Endothelial cell of umbilical vein (primary cell): ENCODE measurements at regions not wholly inside any gene's neighbourhood (a gene's known extent, or its start where the extent isn't known, plus 50 kb on each side); places are given as distances from the start of the nearest gene placed in this dataset.

Source experiments
- BruUV-seq: library from RNA; stranded (reverse); fragments of 400-500 nt; replicated peaks from 2 replicates; lab custom pipeline; 2021; lab: Mats Ljungman, UMichigan
- CTCF ChIA-PET: fragments of 300-600, 350-600 bp; sonication (Branson Sonifier 250); formaldehyde crosslinking; loops from one replicate; lab custom pipeline; 2021; ENCODE audit warnings: antibody characterized with exemption, inconsistent platforms; lab: Charles Lee
- POLR2A ChIA-PET: fragments of 300-600, 350-600 bp; sonication (Branson Sonifier 250); formaldehyde crosslinking; loops from one replicate; lab custom pipeline; 2021; ENCODE audit warnings: antibody characterized with exemption, inconsistent platforms; lab: Charles Lee
- DNase-seq: peaks from one replicate; pipeline ENCODE4 v3.0.0-alpha.2; 2011; ENCODE audit warnings: low read depth, low spot score
- FAIRE-seq: peaks from 2 replicates; lab custom pipeline; 2011; peaks lifted over from hg19 to GRCh38; lab: Jason Lieb, UNC
- H2AFZ ChIP-seq: 2 replicates; pipeline ENCODE4 v1.6.0; 2012; ENCODE audit warnings: low read depth, low read length, control low read depth, inconsistent platforms
- H3K27ac ChIP-seq: 2 replicates; pipeline ENCODE4 v1.5.1; 2011; ENCODE audit warnings: low read depth, mild to moderate bottlenecking, control low read depth, low read length, moderate library complexity; ENCODE audit not compliant: insufficient read depth
- H3K27me3 ChIP-seq, 2 experiments: 2 replicates each; pipeline versions ENCODE4 v1.6.0 to v1.6.1; 2011; ENCODE audit warnings: low read length in 2 of 2, mixed read lengths in 1 of 2; ENCODE audit not compliant: control insufficient read depth in 2 of 2, insufficient read depth in 2 of 2
- H3K36me3 ChIP-seq, 2 experiments: 2 replicates in 1 of 2; 3 replicates in 1 of 2; pipeline ENCODE4 v1.5.1; 2011; ENCODE audit warnings: low read length in 2 of 2, mild to moderate bottlenecking in 1 of 2, moderate library complexity in 1 of 2; ENCODE audit not compliant: control insufficient read depth in 2 of 2, insufficient read depth in 2 of 2; ENCODE audit errors: extremely low read depth in 1 of 2
- H3K4me1 ChIP-seq: 3 replicates; pipeline ENCODE4 v1.5.1; 2011; ENCODE audit warnings: mild to moderate bottlenecking, low read length; ENCODE audit not compliant: control insufficient read depth, insufficient read depth; ENCODE audit errors: extremely low read depth
- H3K4me2 ChIP-seq: 2 replicates; pipeline ENCODE4 v1.6.1; 2011; ENCODE audit warnings: low read length, control low read depth, mixed read lengths; ENCODE audit not compliant: insufficient read depth
- H3K4me3 ChIP-seq, 3 experiments: fragments of 200-600 bp in 1 of 3; sonication (generic), shearing (Covaris generic) in 1 of 3; replicated peaks in 1 of 3; 2 replicates each; pipeline ENCODE4 v1.5.1; 2011 to 2016; ENCODE audit warnings: control low read depth in 3 of 3, low read length in 3 of 3, mild to moderate bottlenecking in 2 of 3, inconsistent platforms in 1 of 3, low read depth in 1 of 3, moderate library complexity in 1 of 3; ENCODE audit not compliant: insufficient read depth in 1 of 3
- H3K79me2 ChIP-seq: 2 replicates; pipeline ENCODE4 v1.6.0; 2012; ENCODE audit warnings: low read length, inconsistent platforms; ENCODE audit not compliant: control insufficient read depth, insufficient read depth
- H3K9ac ChIP-seq: replicated peaks from 2 replicates; pipeline ENCODE3; 2011; ENCODE audit warnings: low read length, control low read depth; ENCODE audit not compliant: insufficient read depth; ENCODE audit errors: extremely low read depth
- H3K9me1 ChIP-seq: replicated peaks from 3 replicates; pipeline ENCODE4 v1.6.0; 2011; ENCODE audit warnings: mild to moderate bottlenecking, low read length; ENCODE audit not compliant: control insufficient read depth, insufficient read depth; ENCODE audit errors: extremely low read depth
- H3K9me3 ChIP-seq: replicated peaks from 2 replicates; pipeline ENCODE4 v1.5.1; 2012; ENCODE audit warnings: low read length, inconsistent platforms; ENCODE audit not compliant: control insufficient read depth, insufficient read depth
- H4K20me1 ChIP-seq: replicated peaks from 2 replicates; pipeline ENCODE3; 2011; ENCODE audit warnings: mild to moderate bottlenecking, low read length; ENCODE audit not compliant: control insufficient read depth, insufficient read depth; ENCODE audit errors: extremely low read depth
- EZH2 ChIP-seq: IDR thresholded peaks from 2 replicates; pipeline ENCODE4 v1.6.1; 2012; ENCODE audit warnings: borderline replicate concordance, low read depth, mild to moderate bottlenecking, moderate library complexity, low read length, inconsistent platforms; ENCODE audit not compliant: severe bottlenecking
- FOS ChIP-seq: IDR thresholded peaks from 2 replicates; pipeline ENCODE4 v1.6.1; 2011; ENCODE audit warnings: mild to moderate bottlenecking, low read length, moderate library complexity, borderline replicate concordance; ENCODE audit not compliant: insufficient read depth
- GATA2 ChIP-seq: IDR thresholded peaks from 2 replicates; pipeline ENCODE4 v1.7.0; 2011; ENCODE audit warnings: low read depth, mild to moderate bottlenecking, moderate library complexity, mixed read lengths, low read length; ENCODE audit not compliant: insufficient read length, insufficient read depth
- JUN ChIP-seq: IDR thresholded peaks from 2 replicates; pipeline ENCODE4 v1.6.1; 2011; ENCODE audit warnings: borderline replicate concordance, low read depth; ENCODE audit not compliant: insufficient read length, insufficient read depth
- MYC ChIP-seq: IDR thresholded peaks from one replicate; pipeline ENCODE4 v1.6.1; 2011; ENCODE audit warnings: mild to moderate bottlenecking, low read depth, low read length
- POLR2A ChIP-seq: IDR thresholded peaks from 2 replicates; pipeline ENCODE4 v1.6.1; 2012; ENCODE audit warnings: low read depth, mild to moderate bottlenecking, control low read depth, low read length
- POLR2AphosphoS5 ChIP-seq: IDR thresholded peaks from 2 replicates; pipeline ENCODE4 v1.6.1; 2012; ENCODE audit warnings: low read depth, mild to moderate bottlenecking, control low read depth, low read length, moderate library complexity; ENCODE audit not compliant: insufficient read depth
- dilution Hi-C: fragments of 300-500 bp; cut with MboI; formaldehyde crosslinking; loops from one replicate; pipeline ENCODE4 v1.15.0; 2019; ENCODE audit warnings: low sequenced_read_pairs; ENCODE audit not compliant: extremely low pct_ligation_motif_present
- intact Hi-C: fragments of 100-400 bp; cut with micrococcal nuclease; formaldehyde crosslinking; loops from one replicate; pipeline ENCODE4 v1.10.0; 2022
- TF ChIP-seq, protein P1 (sequence below): IDR thresholded peaks from 2 replicates; pipeline ENCODE4 v1.6.1; 2011; ENCODE audit not compliant: insufficient read depth, insufficient read length
- TF ChIP-seq, protein P2 (sequence below), 2 donors: IDR thresholded peaks; 1 replicate in 1 of 2; 2 replicates in 1 of 2; pipeline ENCODE4 v1.5.1; 2011; ENCODE audit warnings: low read length in 2 of 2, mild to moderate bottlenecking in 2 of 2, moderate library complexity in 2 of 2, control low read depth in 1 of 2, inconsistent platforms in 1 of 2, low read depth in 1 of 2; ENCODE audit not compliant: insufficient read depth in 1 of 2; ENCODE audit errors: extremely low read depth in 1 of 2

DNA sequence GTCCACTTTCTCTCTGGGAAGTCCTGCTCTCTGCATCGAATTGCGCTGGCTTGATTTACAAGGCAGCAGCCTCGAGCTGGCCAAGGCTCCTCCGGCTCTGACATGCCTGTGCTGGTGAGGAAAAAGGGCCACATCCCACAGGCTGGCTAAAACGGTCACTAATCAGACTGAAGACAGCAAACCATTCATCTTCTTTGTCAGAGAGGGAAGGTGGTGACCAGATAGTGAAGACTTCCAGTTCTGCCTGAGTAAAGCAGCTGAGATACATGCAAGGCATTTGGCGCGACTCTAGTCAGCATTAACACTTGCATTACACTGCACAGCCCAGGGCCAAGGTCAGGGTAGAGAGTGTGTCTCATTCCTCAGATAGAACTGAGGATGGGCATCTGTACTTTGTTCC, 203.2 kb upstream of the MAP3K7 start:
- no peak overlapping the region for H3K4me3 ChIP-seq
- H3K4me1 ChIP-seq: no peaks in the 10 kb centered on the region
- POLR2A ChIA-PET: no interaction called here
- no peaks in the 10 kb centered on the region for H4K20me1 ChIP-seq
- H3K9ac ChIP-seq: no peak overlapping the region
- no TSS peak for BruUV-seq
- FAIRE-seq: no peak
- H3K27me3 ChIP-seq: no peaks in the 10 kb centered on the region
- no peaks in the 10 kb centered on the region for H3K36me3 ChIP-seq
- no peaks in the 10 kb centered on the region for H3K79me2 ChIP-seq
- H3K4me2 ChIP-seq: no peak overlapping the region
- no peak for DNase-seq
- CTCF ChIA-PET: no interaction called here
- dilution Hi-C loops (no loop called here), intact Hi-C loops (no loop called here)
- TF ChIP-seq POLR2AphosphoS5 (no peak), EZH2 (no peak), JUN (no peak), FOS (no peak), MYC (no peak), POLR2A (no peak), GATA2 (no peak)
- TF ChIP-seq, protein P1, sequence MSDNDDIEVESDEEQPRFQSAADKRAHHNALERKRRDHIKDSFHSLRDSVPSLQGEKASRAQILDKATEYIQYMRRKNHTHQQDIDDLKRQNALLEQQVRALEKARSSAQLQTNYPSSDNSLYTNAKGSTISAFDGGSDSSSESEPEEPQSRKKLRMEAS: no peak
- TF ChIP-seq, protein P2, sequence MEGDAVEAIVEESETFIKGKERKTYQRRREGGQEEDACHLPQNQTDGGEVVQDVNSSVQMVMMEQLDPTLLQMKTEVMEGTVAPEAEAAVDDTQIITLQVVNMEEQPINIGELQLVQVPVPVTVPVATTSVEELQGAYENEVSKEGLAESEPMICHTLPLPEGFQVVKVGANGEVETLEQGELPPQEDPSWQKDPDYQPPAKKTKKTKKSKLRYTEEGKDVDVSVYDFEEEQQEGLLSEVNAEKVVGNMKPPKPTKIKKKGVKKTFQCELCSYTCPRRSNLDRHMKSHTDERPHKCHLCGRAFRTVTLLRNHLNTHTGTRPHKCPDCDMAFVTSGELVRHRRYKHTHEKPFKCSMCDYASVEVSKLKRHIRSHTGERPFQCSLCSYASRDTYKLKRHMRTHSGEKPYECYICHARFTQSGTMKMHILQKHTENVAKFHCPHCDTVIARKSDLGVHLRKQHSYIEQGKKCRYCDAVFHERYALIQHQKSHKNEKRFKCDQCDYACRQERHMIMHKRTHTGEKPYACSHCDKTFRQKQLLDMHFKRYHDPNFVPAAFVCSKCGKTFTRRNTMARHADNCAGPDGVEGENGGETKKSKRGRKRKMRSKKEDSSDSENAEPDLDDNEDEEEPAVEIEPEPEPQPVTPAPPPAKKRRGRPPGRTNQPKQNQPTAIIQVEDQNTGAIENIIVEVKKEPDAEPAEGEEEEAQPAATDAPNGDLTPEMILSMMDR (IDR thresholded peaks at IDR 0.05; ENCODE audit: extremely low read depth in 1 of 2, insufficient read depth in 1 of 2, low read depth in 1 of 2, low read length in 2 of 2): no peak
- no peaks in the 10 kb centered on the region for H3K9me1 ChIP-seq
- H2AFZ ChIP-seq: no peak overlapping the region
- H3K9me3 ChIP-seq: no peaks in the 10 kb centered on the region
- no peak overlapping the region for H3K27ac ChIP-seq
